Gastrocnemius medialis (tissue), 4 donors: ENCODE measurements at regions not wholly inside any gene's neighbourhood (a gene's known extent, or its start where the extent isn't known, plus 50 kb on each side); places are given as distances from the start of the nearest gene placed in this dataset.

ENCODE experiments used
- ATAC-seq, 2 donors: fragments of 150-250 bp; one replicate each; pipeline ENCODE4 v1.9.1; 2016
- DNase-seq, 2 donors: peaks; one replicate each; pipeline ENCODE4 v3.0.0-alpha.2; 2019
- H3K27ac ChIP-seq, 4 donors: fragments of 200-600 bp; sonication (generic); 1 replicate in 1 of 4; 2 replicates in 3 of 4; pipeline ENCODE4 v1.5.1; 2016 to 2018; ENCODE audit warnings: mild to moderate bottlenecking in 2 of 4, moderate library complexity in 1 of 4
- H3K27me3 ChIP-seq, 3 donors: fragments of 200-600 bp; sonication (generic) in 2 of 3; 1 replicate in 1 of 3; 2 replicates in 2 of 3; pipeline versions ENCODE4 v1.5.1 to v1.6.0; 2016 to 2019; ENCODE audit warnings: mild to moderate bottlenecking in 1 of 3, moderate library complexity in 1 of 3
- H3K36me3 ChIP-seq, 2 donors: fragments of 200-600 bp; sonication (generic) in 1 of 2; one replicate each; pipeline ENCODE4 v1.5.1; 2017 to 2018
- H3K4me1 ChIP-seq, 2 donors: fragments of 200-600 bp; sonication (generic) in 1 of 2; one replicate each; pipeline ENCODE4 v1.5.1; 2016 to 2017; ENCODE audit warnings: mild to moderate bottlenecking in 2 of 2
- H3K4me3 ChIP-seq, 4 donors: fragments of 200-600 bp; sonication (generic) in 3 of 4; 1 replicate in 1 of 4; 2 replicates in 3 of 4; pipeline ENCODE4 v1.5.1; 2016 to 2019; ENCODE audit warnings: mild to moderate bottlenecking in 2 of 4
- H3K9me3 ChIP-seq, 3 donors: fragments of 200-600 bp; sonication (generic) in 2 of 3; 1 replicate in 1 of 3; 2 replicates in 2 of 3; pipeline ENCODE4 v1.5.1; 2016 to 2019
- POLR2A ChIP-seq, 2 donors: fragments of 450-650 bp; IDR thresholded peaks; one replicate each; pipeline ENCODE4 v1.6.1; 2017; ENCODE audit warnings: antibody characterized with exemption in 2 of 2, mild to moderate bottlenecking in 2 of 2, moderate library complexity in 2 of 2
- in situ Hi-C, 4 donors: fragments of 200-750 bp; cut with MboI; loops; one replicate each; pipeline versions ENCODE4 v1.15.0 to v1.8.0; 2017; ENCODE audit warnings: low sequenced_read_pairs in 4 of 4
- intact Hi-C: fragments of 100-400 bp; cut with DNase I; formaldehyde crosslinking; loops from one replicate; pipeline ENCODE4 v1.15.1; 2023; ENCODE audit warnings: low total_unique reads
- TF ChIP-seq, protein P1 (sequence below), 5 experiments: fragments of 450-650 bp in 3 of 5; fragments of 200-600 bp in 2 of 5; sonication (generic) in 2 of 5; IDR thresholded peaks in 4 of 5; conservative IDR thresholded peaks in 1 of 5; 1 replicate in 4 of 5; 2 replicates in 1 of 5; pipeline ENCODE4 v1.5.1; 2016 to 2019; ENCODE audit warnings: antibody characterized with exemption in 5 of 5, mild to moderate bottlenecking in 3 of 5, moderate library complexity in 3 of 5

DNA sequence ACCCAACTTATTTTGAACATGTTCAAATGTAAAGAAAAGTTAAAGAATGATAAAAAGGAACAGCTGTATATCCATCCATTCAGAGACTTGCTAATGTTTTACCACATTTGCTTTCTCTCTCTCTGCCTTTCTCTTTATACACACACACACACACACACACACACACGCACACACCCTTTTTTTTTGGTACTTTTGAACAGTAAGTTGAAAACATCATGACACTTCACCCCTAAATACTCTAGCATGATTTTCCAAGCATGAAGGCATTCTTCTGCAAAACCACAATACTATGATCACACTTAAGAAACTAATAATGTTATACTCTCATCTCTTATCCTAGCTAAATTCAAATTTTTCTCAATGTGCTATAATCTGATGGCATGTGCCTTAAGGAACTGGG is 192.3 kb downstream of the UTRN start:
- Histone ChIP-seq H3K4me1 (peaks cover 17 to 26% of the 10 kb centered on the region in 2 donors), H3K27ac (no peak overlapping the region), H3K9me3 (no peaks in the 10 kb centered on the region), H3K27me3 (no peaks in the 10 kb centered on the region), H3K4me3 (no peak overlapping the region), H3K36me3 (peaks cover 0 to 26% of the 10 kb centered on the region in 2 donors)
- ATAC-seq (no peak), DNase-seq (no peak)
- intact Hi-C loops (loop anchor here (5.0 kb wide), 2 partner anchors 145 to 190 kb away; partner anchors contain the start of gene UTRN), in situ Hi-C loops (loop anchor here in 1 of 4 donors (25.0 kb wide), 1 partner anchor 265 kb away; no protein-coding TSS in a partner anchor)
- no peak for TF ChIP-seq POLR2A (IDR thresholded peaks at IDR 0.05)
- TF ChIP-seq, protein P1, sequence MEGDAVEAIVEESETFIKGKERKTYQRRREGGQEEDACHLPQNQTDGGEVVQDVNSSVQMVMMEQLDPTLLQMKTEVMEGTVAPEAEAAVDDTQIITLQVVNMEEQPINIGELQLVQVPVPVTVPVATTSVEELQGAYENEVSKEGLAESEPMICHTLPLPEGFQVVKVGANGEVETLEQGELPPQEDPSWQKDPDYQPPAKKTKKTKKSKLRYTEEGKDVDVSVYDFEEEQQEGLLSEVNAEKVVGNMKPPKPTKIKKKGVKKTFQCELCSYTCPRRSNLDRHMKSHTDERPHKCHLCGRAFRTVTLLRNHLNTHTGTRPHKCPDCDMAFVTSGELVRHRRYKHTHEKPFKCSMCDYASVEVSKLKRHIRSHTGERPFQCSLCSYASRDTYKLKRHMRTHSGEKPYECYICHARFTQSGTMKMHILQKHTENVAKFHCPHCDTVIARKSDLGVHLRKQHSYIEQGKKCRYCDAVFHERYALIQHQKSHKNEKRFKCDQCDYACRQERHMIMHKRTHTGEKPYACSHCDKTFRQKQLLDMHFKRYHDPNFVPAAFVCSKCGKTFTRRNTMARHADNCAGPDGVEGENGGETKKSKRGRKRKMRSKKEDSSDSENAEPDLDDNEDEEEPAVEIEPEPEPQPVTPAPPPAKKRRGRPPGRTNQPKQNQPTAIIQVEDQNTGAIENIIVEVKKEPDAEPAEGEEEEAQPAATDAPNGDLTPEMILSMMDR (IDR thresholded peaks at IDR 0.05 in 4 of 5, conservative IDR thresholded peaks at IDR 0.05 in 1 of 5): no peak

- Histone ChIP-seq H3K9me3 (no peaks in the 10 kb centered on the region), H3K27ac (peak overlapping the region; percentile 57 to 69 (median 66)), H3K4me3 (no peak overlapping the region), H3K27me3 (no peaks in the 10 kb centered on the region), H3K36me3 (peaks cover 0 to 26% of the 10 kb centered on the region in 2 donors), H3K4me1 (peaks cover 17 to 26% of the 10 kb centered on the region in 2 donors)
- in situ Hi-C loops: loop anchor here in 1 of 4 donors (25.0 kb wide), 1 partner anchor 266 kb away; no protein-coding TSS in a partner anchor
- DNase-seq (no peak), ATAC-seq (no peak)
- intact Hi-C loops: loop anchor here (5.0 kb wide), 2 partner anchors 146 to 191 kb away; partner anchors contain the start of gene UTRN
- TF ChIP-seq, protein P1 (IDR thresholded peaks at IDR 0.05 in 4 of 5, conservative IDR thresholded peaks at IDR 0.05 in 1 of 5): no peak
- TF ChIP-seq POLR2A (IDR thresholded peaks at IDR 0.05): no peak
Observed at GRCh38 chr6:144477856-144478255, 192.7 kb downstream of the UTRN start.

DNA sequence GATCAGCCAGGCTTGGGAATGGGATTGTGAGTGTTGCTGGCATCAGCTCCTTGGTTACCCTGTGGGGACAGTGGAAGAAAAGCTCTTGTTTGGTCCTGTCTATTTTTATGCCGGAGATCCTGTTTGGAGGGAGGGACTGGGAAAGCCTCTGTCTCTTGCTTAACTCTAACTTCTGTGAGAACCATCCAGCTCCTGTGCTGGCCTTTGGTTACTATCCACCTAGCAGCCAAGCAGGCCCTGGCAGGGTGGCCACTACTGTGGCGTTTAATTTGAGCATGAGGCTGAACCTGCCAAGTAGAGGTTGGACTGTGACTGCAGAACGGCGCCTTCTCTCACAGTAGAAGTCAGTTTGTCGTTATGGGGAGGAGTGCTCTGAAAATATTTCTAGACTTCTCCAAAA is 193.3 kb downstream of the UTRN start:
- Histone ChIP-seq H3K9me3 (no peaks in the 10 kb centered on the region), H3K4me1 (peaks cover 17 to 26% of the 10 kb centered on the region in 2 donors), H3K27ac (peak overlapping the region; percentile 57 to 69 (median 66)), H3K27me3 (no peaks in the 10 kb centered on the region), H3K4me3 (no peak overlapping the region), H3K36me3 (peaks cover 0 to 26% of the 10 kb centered on the region in 2 donors)
- no peak for TF ChIP-seq POLR2A (IDR thresholded peaks at IDR 0.05)
- TF ChIP-seq, protein P1 (IDR thresholded peaks at IDR 0.05 in 4 of 5, conservative IDR thresholded peaks at IDR 0.05 in 1 of 5): no peak
- in situ Hi-C loops (loop anchor here in 1 of 4 donors (25.0 kb wide), 1 partner anchor 266 kb away; no protein-coding TSS in a partner anchor), intact Hi-C loops (loop anchor here (5.0 kb wide), 2 partner anchors 146 to 191 kb away; partner anchors contain the start of gene UTRN)
- DNase-seq: peak; percentile 75 to 90
- peak; percentile 98 to 100 for ATAC-seq

DNA sequence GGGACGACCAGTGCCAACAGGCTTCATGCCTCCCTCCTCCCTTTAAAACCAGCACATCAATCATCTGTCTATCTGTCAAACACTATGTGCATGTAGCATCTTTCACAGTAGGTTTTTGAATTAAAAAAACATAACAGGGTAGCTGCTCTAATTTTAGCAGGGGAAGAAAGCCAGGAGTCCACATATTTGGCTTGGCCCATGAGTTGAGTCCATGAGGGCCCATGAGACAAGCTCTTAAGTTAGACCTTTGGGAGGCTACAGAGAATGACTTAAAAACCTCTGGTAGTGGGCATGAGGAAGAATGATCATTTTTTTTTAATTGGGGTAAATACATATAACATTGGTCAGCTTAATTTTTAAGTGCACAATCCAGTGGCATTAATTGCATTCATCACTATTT is 194.9 kb downstream of the UTRN start:
- TF ChIP-seq, protein P1 (IDR thresholded peaks at IDR 0.05 in 4 of 5, conservative IDR thresholded peaks at IDR 0.05 in 1 of 5): no peak
- no peak for TF ChIP-seq POLR2A (IDR thresholded peaks at IDR 0.05)
- H3K27me3 ChIP-seq: no peaks in the 10 kb centered on the region
- no peak overlapping the region for H3K27ac ChIP-seq
- intact Hi-C loops (loop anchor here (5.0 kb wide), 2 partner anchors 148 to 193 kb away; partner anchors contain the start of gene UTRN), in situ Hi-C loops (loop anchor here (5.0 to 25.0 kb wide), 7 partner anchors 195 to 378 kb away; partner anchors contain the start of gene UTRN (in 1 of the 4))
- ATAC-seq (no peak), DNase-seq (no peak)
- H3K36me3 ChIP-seq: peaks cover 0 to 17% of the 10 kb centered on the region in 2 donors
- no peak overlapping the region for H3K4me3 ChIP-seq
- no peaks in the 10 kb centered on the region for H3K9me3 ChIP-seq
- peaks cover 17 to 26% of the 10 kb centered on the region in 2 donors for H3K4me1 ChIP-seq
